SK-N-SH (cell line): ENCODE measurements at regions not wholly inside any gene's neighbourhood (a gene's known extent, or its start where the extent isn't known, plus 50 kb on each side); places are given as distances from the start of the nearest gene placed in this dataset.
A peak's percentile ranks its signal among the peaks of the same experiment; 100 is the strongest.

Experiments used
- CHD2 ChIP-seq: fragments of 150-350 bp; IDR thresholded peaks from 2 replicates; pipeline ENCODE4 v1.6.1; 2018; ENCODE audit warnings: low read length; ENCODE audit not compliant: partially characterized antibody
- CTCF ChIP-seq: fragments of 200-600 bp; sonication (generic); IDR thresholded peaks from 2 replicates; pipeline ENCODE4 v1.6.1; 2017; ENCODE audit warnings: antibody characterized with exemption, mild to moderate bottlenecking, moderate library complexity
- EZH2phosphoT487 ChIP-seq: fragments of 200-600 bp; sonication (generic); IDR thresholded peaks from 2 replicates; pipeline ENCODE4 v1.6.1; 2017; ENCODE audit warnings: low read depth, mixed run types, mild to moderate bottlenecking, antibody characterized with exemption, moderate library complexity, borderline replicate concordance
- GABPA ChIP-seq: IDR thresholded peaks from 2 replicates; pipeline ENCODE4 v1.4.0; 2012; ENCODE audit warnings: low read depth, mild to moderate bottlenecking
- JUND ChIP-seq: IDR thresholded peaks from 2 replicates; pipeline ENCODE4 v1.4.0; 2012
- MAX ChIP-seq: IDR thresholded peaks from 2 replicates; pipeline ENCODE4 v1.4.0; 2012; ENCODE audit warnings: low read depth
- NRF1 ChIP-seq: IDR thresholded peaks from 2 replicates; pipeline ENCODE4 v1.6.1; 2012; ENCODE audit warnings: low read depth, mild to moderate bottlenecking, low read length
- POLR2AphosphoS5 ChIP-seq: IDR thresholded peaks from 2 replicates; pipeline ENCODE4 v1.6.1; 2012; ENCODE audit warnings: low read depth, low read length
- REST ChIP-seq: IDR thresholded peaks from 2 replicates; pipeline ENCODE4 v1.6.1; 2012; ENCODE audit warnings: mild to moderate bottlenecking, low read depth, low read length, moderate library complexity
- TAF1 ChIP-seq: IDR thresholded peaks from 2 replicates; pipeline ENCODE4 v1.6.1; 2012; ENCODE audit warnings: low read depth, mild to moderate bottlenecking, low read length, moderate library complexity, borderline replicate concordance
- TEAD4 ChIP-seq: IDR thresholded peaks from 2 replicates; pipeline ENCODE4 v1.4.0; 2012; ENCODE audit warnings: mild to moderate bottlenecking, borderline replicate concordance; ENCODE audit not compliant: insufficient read depth

- TF ChIP-seq CHD2 (no peak), POLR2AphosphoS5 (no peak), EZH2phosphoT487 (no peak), CTCF (no peak), TEAD4 (0 out of 2 replicates have a peak, but pooled peaks have one; percentile 14), REST (no peak), GABPA (no peak), TAF1 (no peak), NRF1 (no peak), JUND (peak; percentile 79), MAX (no peak)
These were observed 192.0 kb downstream of the SMIM20 start for GRCh38 chr4:26105815-26106699.
